H1 (cell line): ENCODE measurements at regions not wholly inside any gene's neighbourhood (a gene's known extent, or its start where the extent isn't known, plus 50 kb on each side); places are given as distances from the start of the nearest gene placed in this dataset.

ENCODE experiments used
- CTCF ChIA-PET: fragments of 300-600 bp; sonication (Branson Sonifier 250); formaldehyde crosslinking; loops from one replicate; lab custom pipeline; 2021; ENCODE audit not compliant: partially characterized antibody; lab: Charles Lee
- POLR2A ChIA-PET: fragments of 300-600 bp; sonication (Branson Sonifier 250); formaldehyde crosslinking; loops from one replicate; lab custom pipeline; 2021; ENCODE audit warnings: inconsistent platforms; ENCODE audit not compliant: partially characterized antibody; lab: Charles Lee
- DNase-seq, 2 experiments: peaks; one replicate each; pipeline versions ENCODE4 v3.0.0 to v3.0.0-alpha.2; 2010 to 2022; ENCODE audit warnings: low spot score in 2 of 2, low read depth in 1 of 2, mixed read lengths in 1 of 2
- FAIRE-seq: peaks from 2 replicates; lab custom pipeline; 2011; peaks lifted over from hg19 to GRCh38; lab: Jason Lieb, UNC
- H2AFZ ChIP-seq: 2 replicates; pipeline ENCODE4 v1.8.1; 2012; ENCODE audit warnings: low read length, inconsistent platforms
- H2AK5ac ChIP-seq: 2 replicates; pipeline ENCODE4 v1.6.1; 2013; ENCODE audit warnings: low read depth, low read length
- H2BK120ac ChIP-seq: replicated peaks from 2 replicates; pipeline ENCODE3; 2013; ENCODE audit warnings: low read depth, low read length, inconsistent platforms
- H2BK12ac ChIP-seq: 2 replicates; pipeline ENCODE4 v1.6.1; 2013; ENCODE audit warnings: low read depth, low read length
- H2BK15ac ChIP-seq: 2 replicates; pipeline ENCODE4 v1.6.1; 2013; ENCODE audit warnings: low read length
- H2BK20ac ChIP-seq: 2 replicates; pipeline ENCODE4 v1.6.1; 2013; ENCODE audit warnings: low read length
- H2BK5ac ChIP-seq: 2 replicates; pipeline ENCODE4 v1.6.1; 2013; ENCODE audit warnings: low read depth, low read length
- H3K14ac ChIP-seq: 2 replicates; pipeline ENCODE4 v1.6.1; 2013; ENCODE audit warnings: inconsistent platforms; ENCODE audit not compliant: insufficient read length
- H3K18ac ChIP-seq: 2 replicates; pipeline ENCODE4 v1.6.1; 2013; ENCODE audit warnings: low read length; ENCODE audit errors: extremely low read depth
- H3K23ac ChIP-seq: 2 replicates; pipeline ENCODE4 v1.6.1; 2013; ENCODE audit warnings: inconsistent platforms; ENCODE audit not compliant: insufficient read length
- H3K23me2 ChIP-seq: 2 replicates; pipeline ENCODE4 v1.6.1; 2013; ENCODE audit warnings: low read depth, low read length
- H3K27ac ChIP-seq: 2 replicates; pipeline ENCODE4 v1.6.1; 2011; ENCODE audit warnings: low read depth, low read length, inconsistent platforms
- H3K27me3 ChIP-seq, 4 experiments: replicated peaks in 1 of 4; 1 replicate in 1 of 4; 2 replicates in 3 of 4; pipeline versions ENCODE4 v1.6.1 to v1.8.1; 2011 to 2013; ENCODE audit warnings: low read length in 3 of 4, mild to moderate bottlenecking in 3 of 4, inconsistent platforms in 2 of 4, mixed read lengths in 2 of 4, moderate library complexity in 1 of 4; ENCODE audit not compliant: control insufficient read depth in 3 of 4, insufficient read depth in 3 of 4; ENCODE audit errors: extremely low read depth in 1 of 4
- H3K36me3 ChIP-seq, 4 experiments: 2 replicates each; pipeline versions ENCODE4 v1.6.1 to v1.8.1; 2011 to 2013; ENCODE audit warnings: mild to moderate bottlenecking in 4 of 4, low read length in 3 of 4, moderate library complexity in 2 of 4, control low read depth in 1 of 4, inconsistent platforms in 1 of 4; ENCODE audit not compliant: insufficient read depth in 4 of 4, control insufficient read depth in 2 of 4
- H3K4ac ChIP-seq: replicated peaks from 2 replicates; pipeline ENCODE3; 2013; ENCODE audit warnings: low read length, low read depth, mixed read lengths, inconsistent platforms; ENCODE audit not compliant: insufficient read length
- H3K4me1 ChIP-seq, 4 experiments: replicated peaks in 1 of 4; 1 replicate in 1 of 4; 2 replicates in 3 of 4; pipeline versions ENCODE4 v1.6.1 to v1.8.1; 2011 to 2013; ENCODE audit warnings: low read length in 3 of 4, inconsistent platforms in 2 of 4, mixed read lengths in 1 of 4; ENCODE audit not compliant: insufficient read depth in 4 of 4, control insufficient read depth in 3 of 4
- H3K4me2 ChIP-seq, 2 experiments: 2 replicates each; pipeline versions ENCODE4 v1.6.1 to v1.8.1; 2011 to 2013; ENCODE audit warnings: low read depth in 2 of 2, low read length in 2 of 2, control low read depth in 1 of 2, inconsistent platforms in 1 of 2, mild to moderate bottlenecking in 1 of 2; ENCODE audit not compliant: insufficient read depth in 1 of 2
- H3K4me3 ChIP-seq, 4 experiments: fragments of 200-600, 300-600 bp in 1 of 4; sonication (generic), shearing (Covaris generic), sonication (Bioruptor Twin) in 1 of 4; 2 replicates each; pipeline versions ENCODE4 v1.5.1 to v1.8.1; 2011 to 2016; ENCODE audit warnings: low read length in 4 of 4, low read depth in 3 of 4, control low read depth in 2 of 4, inconsistent platforms in 2 of 4, mild to moderate bottlenecking in 2 of 4, mixed read lengths in 1 of 4, moderate library complexity in 1 of 4; ENCODE audit not compliant: insufficient read depth in 2 of 4; ENCODE audit errors: extremely low read depth in 1 of 4
- H3K56ac ChIP-seq: replicated peaks from 2 replicates; pipeline ENCODE3; 2013; ENCODE audit warnings: low read depth, mild to moderate bottlenecking, mixed read lengths, low read length, inconsistent platforms; ENCODE audit not compliant: insufficient read length
- H3K79me1 ChIP-seq: 2 replicates; pipeline ENCODE4 v1.6.1; 2013; ENCODE audit warnings: low read depth, low read length, control low read depth
- H3K79me2 ChIP-seq, 2 experiments: 2 replicates each; pipeline versions ENCODE4 v1.6.1 to v1.8.1; 2012 to 2013; ENCODE audit warnings: low read length in 2 of 2, mild to moderate bottlenecking in 2 of 2, inconsistent platforms in 1 of 2; ENCODE audit not compliant: insufficient read depth in 2 of 2, control insufficient read depth in 1 of 2
- H3K9ac ChIP-seq, 4 experiments: replicated peaks in 1 of 4; 1 replicate in 1 of 4; 2 replicates in 3 of 4; pipeline versions ENCODE4 v1.6.1 to v1.8.1; 2011 to 2013; ENCODE audit warnings: low read depth in 3 of 4, low read length in 3 of 4, control low read depth in 2 of 4, mild to moderate bottlenecking in 2 of 4, moderate library complexity in 2 of 4, inconsistent platforms in 1 of 4; ENCODE audit errors: extremely low read depth in 1 of 4
- H3K9me3 ChIP-seq, 2 experiments: 2 replicates each; pipeline versions ENCODE4 v1.6.1 to v1.8.1; 2012 to 2013; ENCODE audit warnings: mild to moderate bottlenecking in 2 of 2, moderate library complexity in 2 of 2, control low read depth in 1 of 2, inconsistent platforms in 1 of 2, low read depth in 1 of 2, low read length in 1 of 2, mixed read lengths in 1 of 2; ENCODE audit not compliant: insufficient read depth in 2 of 2
- H4K20me1 ChIP-seq, 2 experiments: replicated peaks in 1 of 2; 2 replicates each; pipeline versions ENCODE3 to v1.8.1; 2011 to 2013; ENCODE audit warnings: inconsistent platforms in 2 of 2, low read length in 2 of 2, mild to moderate bottlenecking in 1 of 2; ENCODE audit not compliant: insufficient read depth in 2 of 2, control insufficient read depth in 1 of 2
- H4K5ac ChIP-seq: 2 replicates; pipeline ENCODE4 v1.6.1; 2013; ENCODE audit warnings: low read length, low read depth, mixed read lengths, inconsistent platforms; ENCODE audit not compliant: insufficient read length
- H4K8ac ChIP-seq: 2 replicates; pipeline ENCODE4 v1.8.0; 2013; ENCODE audit warnings: mild to moderate bottlenecking, moderate library complexity, low read length, inconsistent platforms; ENCODE audit not compliant: insufficient read depth; ENCODE audit errors: extremely low read depth
- H4K91ac ChIP-seq: replicated peaks from 2 replicates; pipeline ENCODE3; 2013; ENCODE audit warnings: low read length, mixed read lengths, inconsistent platforms; ENCODE audit not compliant: insufficient read length
- CBX5 ChIP-seq: fragments of 300-800, 300-1000 bp; sonication (generic); IDR thresholded peaks from 2 replicates; pipeline ENCODE4 v1.7.1; 2016; ENCODE audit warnings: antibody characterized with exemption, low read length, low read depth
- CTBP2 ChIP-seq: IDR thresholded peaks from 2 replicates; pipeline ENCODE4 v1.7.0; 2011; ENCODE audit warnings: borderline replicate concordance, mild to moderate bottlenecking, moderate library complexity, mixed read lengths, low read length; ENCODE audit not compliant: insufficient read depth, insufficient read length
- EGR1 ChIP-seq: IDR thresholded peaks from 2 replicates; pipeline ENCODE4 v1.6.1; 2011; ENCODE audit warnings: low read depth, low read length, borderline replicate concordance
- KDM4A ChIP-seq: IDR thresholded peaks from one replicate; pipeline ENCODE4 v1.7.1; 2012; ENCODE audit warnings: low read depth, mild to moderate bottlenecking, moderate library complexity, low read length, inconsistent platforms; ENCODE audit not compliant: severe bottlenecking
- MAX ChIP-seq: IDR thresholded peaks from 2 replicates; pipeline ENCODE4 v1.6.1; 2012; ENCODE audit warnings: inconsistent platforms
- RAD21 ChIP-seq, 2 experiments: IDR thresholded peaks in 1 of 2; conservative IDR thresholded peaks in 1 of 2; 2 replicates each; pipeline ENCODE4 v1.6.1; 2011; ENCODE audit warnings: low read depth in 2 of 2, low read length in 2 of 2, improper control_type of control experiment in 1 of 2, inconsistent platforms in 1 of 2, mild to moderate bottlenecking in 1 of 2, moderate library complexity in 1 of 2
- SIN3A ChIP-seq, 2 experiments: IDR thresholded peaks in 1 of 2; conservative IDR thresholded peaks in 1 of 2; 2 replicates each; pipeline ENCODE4 v1.6.1; 2011 to 2012; ENCODE audit warnings: low read length in 2 of 2, improper control_type of control experiment in 1 of 2, low read depth in 1 of 2, mild to moderate bottlenecking in 1 of 2
- SIX5 ChIP-seq: IDR thresholded peaks from 2 replicates; pipeline ENCODE4 v1.6.1; 2011; ENCODE audit warnings: mild to moderate bottlenecking, low read depth, low read length
- USF2 ChIP-seq: IDR thresholded peaks from 2 replicates; pipeline ENCODE4 v1.6.1; 2011; ENCODE audit warnings: low read length, improper control_type of control experiment
- WGBS, 2 experiments: shearing (Covaris generic) in 1 of 2; methylation state at CpG; one replicate each; pipeline versions ENCODE4 v1.1.6 to v1.1.7; 2013 to 2015; ENCODE audit warnings: low lambda C conversion rate in 2 of 2, mixed read lengths in 2 of 2, inconsistent platforms in 1 of 2, low coverage in 1 of 2, missing lambda C conversion rate in 1 of 2; ENCODE audit not compliant: insufficient replicate concordance in 2 of 2, insufficient coverage in 1 of 2, insufficient read length in 1 of 2; ENCODE audit errors: extremely low coverage in 1 of 2, missing lambda C conversion rate in 1 of 2; 5-methylcytosine and 5-hydroxymethylcytosine counted together

GRCh38 chr6:9612489-9612888 is 802.4 kb downstream of the TFAP2A start:
- Histone ChIP-seq H4K20me1 (no peaks in the 10 kb centered on the region), H3K79me2 (no peaks in the 10 kb centered on the region), H3K14ac (no peak overlapping the region), H2AFZ (peak overlapping the region; percentile 88), H2BK15ac (no peak overlapping the region), H3K9ac (no peak overlapping the region), H3K36me3 (no peaks in the 10 kb centered on the region), H2BK120ac (no peak overlapping the region), H3K79me1 (no peaks in the 10 kb centered on the region), H3K4me1 (no peaks in the 10 kb centered on the region), H3K4ac (no peak overlapping the region), H3K4me3 (no peak overlapping the region), H3K23me2 (no peaks in the 10 kb centered on the region), H3K27me3 (no peaks in the 10 kb centered on the region), H2BK20ac (no peak overlapping the region), H3K9me3 (no peaks in the 10 kb centered on the region), H2AK5ac (no peak overlapping the region), H4K91ac (no peak overlapping the region), H2BK5ac (no peak overlapping the region), H3K4me2 (no peak overlapping the region), H2BK12ac (no peak overlapping the region), H3K56ac (no peak overlapping the region), H3K27ac (no peak overlapping the region), H4K5ac (no peak overlapping the region), H3K18ac (no peak overlapping the region), H4K8ac (no peak overlapping the region), H3K23ac (no peak overlapping the region)
- POLR2A ChIA-PET, result no interaction called here
- 84% methylated on average over 2 of the region's 2 CpGs; no CpG with 5 or more reads in 1 of the 2 experiments for WGBS, 2 experiments
- no peak for TF ChIP-seq EGR1
- no peak for TF ChIP-seq KDM4A
- TF ChIP-seq SIX5, result no peak
- TF ChIP-seq CTBP2, result no peak
- no peak for TF ChIP-seq USF2
- TF ChIP-seq RAD21 (IDR thresholded peaks at IDR 0.05 in 1 of 2, conservative IDR thresholded peaks at IDR 0.05 in 1 of 2; ENCODE audit: low read depth in 2 of 2, low read length in 2 of 2), result no peak
- no peak for TF ChIP-seq CBX5
- no peak for TF ChIP-seq MAX
- TF ChIP-seq SIN3A (conservative IDR thresholded peaks at IDR 0.05 in 1 of 2, IDR thresholded peaks at IDR 0.05 in 1 of 2; ENCODE audit: low read depth in 1 of 2, low read length in 2 of 2), result no peak
- no peak for FAIRE-seq
- no peak for DNase-seq
- CTCF ChIA-PET, result interaction anchor here (1.0 kb wide), 1 partner anchor 240 kb away, joined by 3 read pairs; no protein-coding TSS in a partner anchor
